Esophagus muscularis mucosa (tissue), 3 donors: ENCODE measurements at regions not wholly inside any gene's neighbourhood (a gene's known extent, or its start where the extent isn't known, plus 50 kb on each side); places are given as distances from the start of the nearest gene placed in this dataset.

Experiments
- EP300 ChIP-seq: sonication (generic); formaldehyde crosslinking; IDR thresholded peaks from one replicate; pipeline ENCODE4 v1.6.1; 2017; ENCODE audit warnings: antibody characterized with exemption
- POLR2AphosphoS5 ChIP-seq, 2 donors: sonication (generic); formaldehyde crosslinking; IDR thresholded peaks; one replicate each; pipeline ENCODE4 v1.6.1; 2017; ENCODE audit warnings: antibody characterized with exemption in 2 of 2

GRCh38 chr14:38931969-38932652, 170.9 kb downstream of the SEC23A start:
- TF ChIP-seq POLR2AphosphoS5 (IDR thresholded peaks at IDR 0.05) (no peak), EP300 (no peak)
